ENCODE measurements at regions not wholly inside any gene's neighbourhood (a gene's known extent, or its start where the extent isn't known, plus 50 kb on each side); places are given as distances from the start of the nearest gene placed in this dataset.

- Histone ChIP-seq H3K9me2 (ENCODE audit: insufficient read depth) (no peaks in the 10 kb centered on the region), H3K27me3 (ENCODE audit: insufficient read depth) (no peaks in the 10 kb centered on the region), H4K20me1 (replicated peaks; ENCODE audit: insufficient read depth) (no peaks in the 10 kb centered on the region), H3K27ac (ENCODE audit: low read depth) (no peak overlapping the region), H2AFZ (no peak overlapping the region), H3K79me2 (replicated peaks; ENCODE audit: insufficient read depth) (no peaks in the 10 kb centered on the region), H3K4me1 (ENCODE audit: insufficient read depth) (no peaks in the 10 kb centered on the region), H3K36me3 (ENCODE audit: insufficient read depth) (no peaks in the 10 kb centered on the region), H3K4me3 (no peak overlapping the region), H3F3A (replicated peaks; ENCODE audit: low read depth) (no peaks in the 10 kb centered on the region), H3K4me2 (no peak overlapping the region)
- Mint-ChIP-seq H3K9me3 (peaks cover 13% of the 10 kb centered on the region; the same call in 2 of the 3 replicates), H3K36me3 (ENCODE audit: low read depth) (no peaks in the 10 kb centered on the region), H3K4me3 (no peak overlapping the region), H3K4me1 (no peaks in the 10 kb centered on the region), H3K27ac (no peak overlapping the region), H3K27me3 (ENCODE audit: insufficient read depth, low read depth, poor library complexity) (peaks cover 1% of the 10 kb centered on the region)
- DNase-seq (ENCODE audit: low spot score) (no peak), ATAC-seq (no peak)
- TF ChIP-seq STAT1 (IDR thresholded peaks at IDR 0.05; ENCODE audit: unreplicated experiment) (no peak), EZH2phosphoT487 (IDR thresholded peaks at IDR 0.05; ENCODE audit: unreplicated experiment) (no peak)
Observed at GRCh38 chr11:69563946-69564775, 76.8 kb upstream of the CCND1 start.

GRCh38 chr11:69566001-69566400 is 75.0 kb upstream of the CCND1 start:
- Histone ChIP-seq H3K4me3 (no peak overlapping the region), H3K9me2 (ENCODE audit: insufficient read depth) (no peaks in the 10 kb centered on the region), H3K4me1 (ENCODE audit: insufficient read depth) (no peaks in the 10 kb centered on the region), H3F3A (replicated peaks; ENCODE audit: low read depth) (no peaks in the 10 kb centered on the region), H3K27me3 (ENCODE audit: insufficient read depth) (no peaks in the 10 kb centered on the region), H3K79me2 (replicated peaks; ENCODE audit: insufficient read depth) (no peaks in the 10 kb centered on the region), H2AFZ (no peak overlapping the region), H4K20me1 (replicated peaks; ENCODE audit: insufficient read depth) (no peaks in the 10 kb centered on the region), H3K4me2 (no peak overlapping the region), H3K36me3 (ENCODE audit: insufficient read depth) (no peaks in the 10 kb centered on the region), H3K27ac (ENCODE audit: low read depth) (no peak overlapping the region)
- peaks cover 13% of the 10 kb centered on the region; the same call in 2 of the 3 replicates for H3K9me3 Mint-ChIP-seq
- H3K4me1 Mint-ChIP-seq, result no peaks in the 10 kb centered on the region
- DNase-seq (ENCODE audit: low spot score) (no peak), ATAC-seq (no peak)
- H3K27me3 Mint-ChIP-seq (ENCODE audit: insufficient read depth, low read depth, poor library complexity), result peaks cover 1% of the 10 kb centered on the region
- H3K4me3 Mint-ChIP-seq, result no peak overlapping the region
- H3K27ac Mint-ChIP-seq, result no peak overlapping the region
- no peaks in the 10 kb centered on the region for H3K36me3 Mint-ChIP-seq (ENCODE audit: low read depth)
- TF ChIP-seq STAT1 (IDR thresholded peaks at IDR 0.05; ENCODE audit: unreplicated experiment) (no peak), NANOG (IDR thresholded peaks at IDR 0.05; ENCODE audit: borderline replicate concordance) (no peak), ZNF331 (CRISPR knock-in tag; IDR thresholded peaks at IDR 0.05; ENCODE audit: low read depth) (no peak), REST (IDR thresholded peaks at IDR 0.05; ENCODE audit: unreplicated experiment) (no peak)
